Central memory CD4-positive, alpha-beta T cell (primary cell): ENCODE measurements at regions not wholly inside any gene's neighbourhood (a gene's known extent, or its start where the extent isn't known, plus 50 kb on each side); places are given as distances from the start of the nearest gene placed in this dataset.

Source experiments
- DNase-seq: peaks from one replicate; pipeline ENCODE4 v3.0.0; 2022

DNA sequence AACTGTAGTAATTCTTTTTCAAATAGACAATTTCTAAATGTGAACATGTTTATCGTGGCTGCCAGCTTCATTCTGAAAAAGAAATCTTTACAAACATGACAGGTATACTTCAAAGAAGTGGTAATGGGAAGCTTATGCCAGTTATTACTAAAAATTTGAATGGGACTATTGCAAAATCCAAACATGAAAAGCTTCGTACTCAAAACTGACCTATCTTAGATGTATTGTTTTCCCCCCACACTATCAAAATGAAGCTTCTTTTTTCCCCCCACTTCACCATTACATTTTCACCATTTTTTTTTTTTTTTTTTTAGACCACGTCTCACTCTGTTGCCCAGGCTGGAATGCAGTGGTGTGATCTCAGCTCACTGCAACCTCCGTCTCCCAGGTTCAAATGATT, 50.4 kb upstream of the SERTAD2 start:
- no peak for DNase-seq

DNA sequence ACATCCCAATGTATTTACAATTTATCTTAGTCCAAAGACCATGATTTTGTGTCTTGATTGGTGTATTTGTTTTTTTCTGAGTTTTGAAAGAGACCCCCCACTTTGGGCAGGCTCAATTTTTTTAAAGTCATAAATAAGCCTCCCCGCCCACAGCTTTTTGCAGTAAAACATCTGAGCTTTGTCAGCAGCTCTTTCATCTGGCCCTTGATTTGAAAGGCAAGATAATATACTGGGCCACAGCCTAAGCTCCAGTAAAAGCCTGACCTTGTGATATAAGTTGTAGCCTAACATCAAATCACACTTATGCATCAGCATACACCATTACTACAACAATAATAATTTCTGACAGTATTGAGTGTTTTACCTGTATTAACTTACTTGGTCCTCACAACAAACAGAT, 51.3 kb upstream of the SERTAD2 start:
- no peak for DNase-seq

- DNase-seq, result no peak
Measured at GRCh38 chr2:64707276-64707675, 53.6 kb upstream of the SERTAD2 start.

GRCh38 chr2:64708829-64709228, 55.1 kb upstream of the SERTAD2 start:
- no peak for DNase-seq

DNA sequence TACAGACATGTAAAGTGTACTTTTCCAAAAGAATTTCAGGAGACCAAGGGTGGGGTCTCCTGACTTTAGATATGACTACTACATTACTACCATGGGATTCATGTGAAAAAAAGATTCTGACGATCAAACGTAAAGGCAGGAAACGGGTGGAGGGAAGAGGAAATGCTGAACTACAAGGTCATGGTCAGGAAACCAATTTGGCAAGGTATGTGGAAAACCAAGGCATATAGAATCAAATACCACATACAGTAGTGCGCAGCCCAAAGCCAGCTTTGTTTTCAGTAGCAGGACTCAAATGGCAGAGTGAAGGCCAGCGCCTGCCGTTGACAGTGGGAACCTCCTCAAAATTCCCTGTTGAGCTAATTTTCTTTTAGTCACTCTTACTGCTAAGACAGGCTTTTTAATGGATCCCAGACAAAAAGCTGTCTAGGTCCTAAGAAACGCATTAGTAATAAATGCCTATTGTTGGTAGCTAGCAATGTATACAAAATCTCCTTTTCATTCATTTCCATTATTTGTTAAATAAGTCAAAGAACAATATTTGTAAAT, 57.6 kb upstream of the SERTAD2 start:
- no peak for DNase-seq

DNA sequence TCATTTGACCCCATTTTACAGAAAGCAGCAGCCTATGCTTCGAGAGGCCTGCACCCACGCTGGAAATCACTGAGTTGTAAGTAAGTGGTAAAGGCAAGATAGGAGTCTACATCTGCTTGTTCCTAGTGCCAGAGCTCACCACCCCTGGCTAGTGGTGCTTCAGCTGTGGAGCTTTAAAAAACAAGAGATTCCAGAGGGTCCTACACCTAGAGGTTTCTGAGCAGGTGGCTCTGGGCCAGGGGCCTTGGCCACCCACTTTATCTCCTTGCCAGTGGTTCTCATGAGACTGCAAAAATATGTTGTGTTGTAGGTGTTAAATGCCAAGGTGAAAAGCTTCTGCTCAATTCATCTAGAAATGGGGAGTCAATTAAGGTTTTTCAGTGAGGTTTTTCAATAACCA, 60.0 kb upstream of the SERTAD2 start:
- no peak for DNase-seq

- no peak for DNase-seq
Measured at GRCh38 chr2:64716569-64716968, 62.9 kb upstream of the SERTAD2 start.

- DNase-seq, result no peak
Measured at GRCh38 chr2:64718250-64718885, 64.7 kb upstream of the SERTAD2 start.

DNA sequence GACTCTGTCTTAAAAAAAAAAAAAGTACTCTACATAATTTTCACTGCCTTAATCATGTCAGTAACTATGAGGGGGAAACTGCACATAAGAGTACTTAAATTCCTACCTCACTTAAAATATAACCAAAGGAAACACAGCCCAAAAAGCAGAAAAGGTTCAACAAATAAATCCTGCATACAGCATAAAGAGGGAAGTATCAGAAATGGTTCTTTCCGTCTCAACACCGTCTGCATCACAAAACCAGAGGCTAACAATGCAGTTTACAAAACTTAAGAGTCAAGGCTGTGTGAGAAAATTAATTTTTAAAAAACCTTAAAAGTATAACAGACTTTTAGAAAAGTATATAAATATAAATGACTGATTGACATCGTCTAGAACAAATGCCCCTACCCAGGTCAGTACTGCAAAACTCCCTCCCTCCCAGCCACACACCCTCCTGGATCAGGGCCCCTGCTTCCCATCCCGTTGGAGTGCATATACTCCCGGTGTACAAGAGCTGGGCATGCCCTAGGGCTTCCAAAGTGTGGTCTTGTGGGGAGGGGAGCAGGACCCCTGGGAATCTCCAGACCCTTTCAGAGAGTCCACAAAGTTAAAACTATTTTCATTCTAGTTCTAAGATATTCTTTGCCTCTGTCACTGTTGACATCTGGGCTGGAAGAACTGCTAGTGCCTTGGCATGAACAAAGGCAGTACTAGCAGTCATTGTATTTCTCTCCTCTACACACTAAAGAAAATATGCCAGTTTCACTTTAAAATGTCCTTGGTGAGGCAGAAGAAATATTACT, 67.0 kb upstream of the SERTAD2 start:
- DNase-seq, result no peak

DNA sequence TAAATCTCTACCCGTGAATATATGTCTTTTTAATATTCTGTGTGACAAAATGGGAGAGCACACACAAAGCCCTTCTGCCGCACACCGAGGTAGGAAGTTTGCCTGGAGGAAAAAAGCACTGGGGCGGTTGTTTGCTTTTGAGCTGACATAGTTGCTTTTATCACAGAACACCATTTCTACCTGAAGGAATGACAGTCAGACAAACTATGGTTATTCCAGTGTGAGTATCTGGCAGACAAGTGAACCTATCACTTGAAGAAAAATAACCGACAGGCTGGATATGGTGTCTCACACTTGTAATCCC, 67.6 kb upstream of the SERTAD2 start:
- no peak for DNase-seq

- no peak for DNase-seq
Measured at GRCh38 chr2:64722291-64723044, 68.8 kb upstream of the SERTAD2 start.

GRCh38 chr2:64727013-64727767, 73.5 kb upstream of the SERTAD2 start:
- peak; percentile 24 for DNase-seq

DNA sequence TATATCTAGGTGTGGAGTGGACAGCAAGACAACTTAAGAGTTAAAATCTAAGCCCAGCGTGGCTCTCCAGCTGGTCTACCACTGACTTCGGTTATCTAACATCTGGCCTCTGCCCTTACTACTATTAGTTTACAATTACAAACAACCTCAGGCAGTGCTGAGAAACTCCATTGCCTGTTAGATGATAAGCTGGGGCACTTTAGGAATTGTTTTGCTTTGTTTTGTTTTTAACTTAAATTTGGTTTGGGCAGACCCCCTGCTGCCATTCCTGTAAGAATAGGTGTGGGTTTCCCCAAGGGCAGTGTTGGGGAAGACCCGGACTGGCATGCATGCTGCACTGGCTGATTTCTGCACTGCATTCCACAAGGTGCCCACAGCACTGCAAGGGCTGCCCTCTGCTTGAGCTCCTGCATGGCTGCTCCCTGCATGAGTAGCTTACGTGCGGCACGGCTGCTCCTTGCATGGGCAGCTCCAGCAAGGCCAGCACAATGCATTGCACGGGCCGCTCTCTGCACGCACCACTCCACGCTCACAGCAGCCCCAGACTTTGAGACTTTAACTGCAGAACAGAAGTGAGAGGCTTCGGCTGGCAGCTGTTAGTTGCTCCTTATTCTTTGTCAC, 74.2 kb upstream of the SERTAD2 start:
- no peak for DNase-seq

- peak; percentile 44 for DNase-seq
Measured at GRCh38 chr2:64730551-64731262, 77.0 kb upstream of the SERTAD2 start.

- no peak for DNase-seq
Measured at GRCh38 chr2:64731263-64731643, 77.5 kb upstream of the SERTAD2 start.

- no peak for DNase-seq
Measured at GRCh38 chr2:64731746-64732145, 78.0 kb upstream of the SERTAD2 start.

DNA sequence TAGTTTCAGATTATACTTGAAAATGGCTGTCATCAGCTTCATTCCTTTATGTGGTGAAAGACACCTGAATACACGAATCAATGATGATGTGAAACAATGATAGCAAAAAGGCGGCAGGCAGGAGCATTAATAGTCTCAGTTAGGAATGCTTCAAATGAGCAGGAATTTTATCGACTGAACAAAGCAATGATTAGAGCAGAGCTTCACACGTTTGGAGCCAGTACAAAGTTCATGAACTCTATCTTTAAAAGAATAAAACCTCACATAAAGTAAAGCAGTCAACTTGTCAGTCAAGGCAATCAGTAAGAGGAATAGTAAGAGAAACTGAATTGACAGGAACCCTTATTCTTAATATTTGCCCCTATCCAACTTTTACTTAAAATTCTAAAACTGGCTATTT, 78.4 kb upstream of the SERTAD2 start:
- no peak for DNase-seq

GRCh38 chr2:64735504-64735903, 81.8 kb upstream of the SERTAD2 start:
- DNase-seq, result no peak

DNA sequence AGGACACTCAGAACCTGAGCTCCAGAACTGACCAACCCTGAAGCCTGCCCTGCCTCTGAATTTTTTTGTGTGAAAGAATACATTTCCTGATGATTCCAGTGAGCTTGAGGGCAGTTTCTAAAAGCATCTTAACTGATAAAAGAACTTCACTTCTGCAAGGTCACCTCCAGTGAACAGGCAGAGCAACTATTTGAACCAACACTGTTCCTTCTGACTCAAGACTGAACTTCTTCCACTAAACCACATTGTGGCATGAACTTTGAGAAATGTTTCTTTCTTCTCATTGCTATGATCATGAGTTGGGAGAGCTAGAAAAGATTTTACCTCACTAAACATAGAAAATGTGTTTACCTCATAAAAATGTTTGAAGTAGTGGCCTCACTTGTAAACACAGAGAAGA, 83.8 kb upstream of the SERTAD2 start:
- DNase-seq, result no peak

DNA sequence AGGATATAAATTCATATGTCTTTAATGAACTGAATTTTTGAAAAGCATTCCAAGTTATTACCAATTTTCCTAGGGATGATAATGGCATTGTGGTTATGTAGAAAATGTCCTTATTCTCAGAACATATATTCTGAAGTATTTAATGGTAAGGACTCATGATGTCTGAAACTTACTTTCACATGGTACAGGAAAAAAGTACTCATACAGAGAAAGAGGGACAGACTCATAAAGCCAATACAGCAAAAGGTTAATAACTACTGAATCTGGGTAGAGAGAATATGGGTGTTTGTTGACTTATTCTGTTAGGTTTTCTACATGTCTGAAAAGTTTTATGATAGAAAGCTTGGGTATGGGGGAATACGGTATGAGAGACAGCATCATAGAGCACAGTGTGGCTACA, 84.3 kb upstream of the SERTAD2 start:
- no peak for DNase-seq

- DNase-seq, result no peak
Measured at GRCh38 chr2:64742678-64743077, 89.0 kb upstream of the SERTAD2 start.

GRCh38 chr2:64743739-64744330, 90.1 kb upstream of the SERTAD2 start:
- DNase-seq, result no peak
